ENCODE measurements at regions not wholly inside any gene's neighbourhood (a gene's known extent, or its start where the extent isn't known, plus 50 kb on each side); places are given as distances from the start of the nearest gene placed in this dataset.

DNA sequence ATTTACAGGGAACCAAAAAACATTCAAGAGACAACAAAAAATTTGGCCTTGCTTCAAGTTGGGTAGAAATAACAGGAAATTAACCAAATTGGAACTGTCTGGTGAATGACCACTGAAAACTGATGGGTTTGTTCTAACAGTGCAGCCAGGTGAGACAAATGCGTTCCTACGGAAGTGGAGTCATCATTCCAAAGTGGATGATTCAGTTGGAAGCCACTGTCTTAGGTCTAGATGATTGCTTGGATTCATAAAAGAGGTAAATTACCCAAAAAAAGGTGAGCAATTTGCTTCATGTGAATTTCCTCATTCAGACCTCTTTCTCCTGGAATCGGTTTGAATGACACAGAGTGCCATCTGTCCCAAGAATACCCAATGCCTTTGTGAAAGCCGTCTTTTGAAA lies 87.1 kb upstream of the IPO5 start:
- TF ChIP-seq, protein P1, sequence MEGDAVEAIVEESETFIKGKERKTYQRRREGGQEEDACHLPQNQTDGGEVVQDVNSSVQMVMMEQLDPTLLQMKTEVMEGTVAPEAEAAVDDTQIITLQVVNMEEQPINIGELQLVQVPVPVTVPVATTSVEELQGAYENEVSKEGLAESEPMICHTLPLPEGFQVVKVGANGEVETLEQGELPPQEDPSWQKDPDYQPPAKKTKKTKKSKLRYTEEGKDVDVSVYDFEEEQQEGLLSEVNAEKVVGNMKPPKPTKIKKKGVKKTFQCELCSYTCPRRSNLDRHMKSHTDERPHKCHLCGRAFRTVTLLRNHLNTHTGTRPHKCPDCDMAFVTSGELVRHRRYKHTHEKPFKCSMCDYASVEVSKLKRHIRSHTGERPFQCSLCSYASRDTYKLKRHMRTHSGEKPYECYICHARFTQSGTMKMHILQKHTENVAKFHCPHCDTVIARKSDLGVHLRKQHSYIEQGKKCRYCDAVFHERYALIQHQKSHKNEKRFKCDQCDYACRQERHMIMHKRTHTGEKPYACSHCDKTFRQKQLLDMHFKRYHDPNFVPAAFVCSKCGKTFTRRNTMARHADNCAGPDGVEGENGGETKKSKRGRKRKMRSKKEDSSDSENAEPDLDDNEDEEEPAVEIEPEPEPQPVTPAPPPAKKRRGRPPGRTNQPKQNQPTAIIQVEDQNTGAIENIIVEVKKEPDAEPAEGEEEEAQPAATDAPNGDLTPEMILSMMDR (IDR thresholded peaks at IDR 0.05; ENCODE audit: low read length, missing control alignments), result no peak
- DNase-seq (ENCODE audit: low read depth), result no peak
- H3K4me3 ChIP-seq (replicated peaks; ENCODE audit: low read depth, low read length), result no peak overlapping the region

DNA sequence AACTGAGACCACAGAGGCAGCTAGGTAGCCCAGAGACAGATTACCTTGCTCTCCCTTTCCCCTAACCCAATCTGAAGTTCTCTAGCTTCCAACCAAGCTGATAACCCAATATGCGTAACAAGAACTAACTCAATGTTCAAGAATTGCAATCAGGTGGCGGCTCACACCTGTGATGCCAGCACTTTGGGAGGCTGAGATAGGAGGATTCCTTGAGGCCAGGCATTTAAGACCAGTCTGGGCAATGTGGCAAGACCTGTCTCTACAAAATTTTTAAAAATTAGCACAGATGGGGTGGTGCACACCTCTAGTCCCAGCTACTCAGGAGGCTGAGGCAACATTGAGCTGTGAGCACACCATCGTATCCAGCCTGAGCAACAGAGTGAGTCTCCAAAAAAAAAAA lies 86.7 kb upstream of the IPO5 start:
- no peak overlapping the region for H3K4me3 ChIP-seq (replicated peaks; ENCODE audit: low read depth, low read length)
- TF ChIP-seq, protein P1 (IDR thresholded peaks at IDR 0.05; ENCODE audit: low read length, missing control alignments), result no peak
- DNase-seq (ENCODE audit: low read depth), result no peak

DNA sequence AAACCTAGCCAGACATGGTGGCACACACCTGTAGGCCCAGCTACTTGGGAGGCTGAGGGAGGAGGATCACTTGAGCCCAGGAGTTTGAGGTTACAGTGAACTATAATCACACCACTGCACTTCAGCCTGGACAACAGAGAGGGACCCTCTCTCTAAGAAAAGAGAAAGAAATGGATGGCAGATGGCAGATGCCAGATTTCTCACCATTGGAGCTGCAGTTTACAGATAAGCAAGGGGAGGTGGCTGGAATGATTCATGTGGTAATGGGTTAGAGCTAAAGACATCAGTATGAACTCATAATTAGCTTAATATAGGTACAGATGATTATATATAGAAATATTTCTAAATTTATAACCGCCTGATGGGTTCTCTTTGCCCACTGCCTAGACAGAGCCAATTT lies 80.1 kb upstream of the IPO5 start:
- H3K4me3 ChIP-seq (replicated peaks; ENCODE audit: low read depth, low read length), result no peak overlapping the region
- no peak for DNase-seq (ENCODE audit: low read depth)
- TF ChIP-seq, protein P1 (IDR thresholded peaks at IDR 0.05; ENCODE audit: low read length, missing control alignments), result no peak

DNA sequence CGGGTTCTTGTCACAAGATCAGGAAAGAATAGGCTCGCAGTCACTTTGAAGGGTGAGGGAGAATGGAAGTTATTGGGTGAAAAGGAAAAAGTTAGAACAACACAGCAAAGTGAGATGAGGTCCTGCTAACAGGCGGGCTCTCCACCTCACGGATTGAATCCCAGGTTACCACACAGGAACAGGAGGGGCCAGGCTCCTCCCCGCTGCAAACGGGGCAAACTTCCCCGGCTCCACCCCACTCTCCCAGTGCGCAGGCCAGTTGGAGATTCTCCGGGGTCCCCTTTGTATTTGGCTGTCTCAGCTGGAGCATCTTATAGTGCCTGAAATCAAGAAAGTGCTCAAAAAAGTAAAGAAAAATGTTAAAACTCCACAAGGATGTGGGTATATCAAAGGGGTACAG lies 78.3 kb upstream of the IPO5 start:
- TF ChIP-seq, protein P1 (IDR thresholded peaks at IDR 0.05; ENCODE audit: low read length, missing control alignments), result no peak
- no peak for DNase-seq (ENCODE audit: low read depth)
- no peak overlapping the region for H3K4me3 ChIP-seq (replicated peaks; ENCODE audit: low read depth, low read length)

DNA sequence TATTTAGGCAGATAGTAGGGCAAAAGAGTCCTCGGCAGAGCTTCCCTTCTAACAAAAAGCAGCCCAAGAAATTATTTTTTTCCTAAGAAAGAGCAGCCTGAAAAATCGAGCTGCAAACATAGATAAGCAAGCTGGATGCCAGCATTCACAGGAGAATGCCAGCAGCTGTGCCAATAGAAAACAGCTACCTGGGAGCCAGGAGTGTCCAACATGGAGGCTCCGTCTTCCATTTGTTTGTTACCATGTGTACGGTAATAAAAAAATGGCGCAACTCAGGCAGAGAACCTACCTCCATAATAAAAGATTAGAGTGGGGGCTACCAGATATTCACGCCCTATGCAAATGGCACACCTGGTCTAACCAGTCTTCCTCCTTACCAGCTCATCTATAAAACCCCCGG lies 77.6 kb upstream of the IPO5 start:
- no peak for DNase-seq (ENCODE audit: low read depth)
- TF ChIP-seq, protein P1 (IDR thresholded peaks at IDR 0.05; ENCODE audit: low read length, missing control alignments), result no peak
- H3K4me3 ChIP-seq (replicated peaks; ENCODE audit: low read depth, low read length), result no peak overlapping the region

DNA sequence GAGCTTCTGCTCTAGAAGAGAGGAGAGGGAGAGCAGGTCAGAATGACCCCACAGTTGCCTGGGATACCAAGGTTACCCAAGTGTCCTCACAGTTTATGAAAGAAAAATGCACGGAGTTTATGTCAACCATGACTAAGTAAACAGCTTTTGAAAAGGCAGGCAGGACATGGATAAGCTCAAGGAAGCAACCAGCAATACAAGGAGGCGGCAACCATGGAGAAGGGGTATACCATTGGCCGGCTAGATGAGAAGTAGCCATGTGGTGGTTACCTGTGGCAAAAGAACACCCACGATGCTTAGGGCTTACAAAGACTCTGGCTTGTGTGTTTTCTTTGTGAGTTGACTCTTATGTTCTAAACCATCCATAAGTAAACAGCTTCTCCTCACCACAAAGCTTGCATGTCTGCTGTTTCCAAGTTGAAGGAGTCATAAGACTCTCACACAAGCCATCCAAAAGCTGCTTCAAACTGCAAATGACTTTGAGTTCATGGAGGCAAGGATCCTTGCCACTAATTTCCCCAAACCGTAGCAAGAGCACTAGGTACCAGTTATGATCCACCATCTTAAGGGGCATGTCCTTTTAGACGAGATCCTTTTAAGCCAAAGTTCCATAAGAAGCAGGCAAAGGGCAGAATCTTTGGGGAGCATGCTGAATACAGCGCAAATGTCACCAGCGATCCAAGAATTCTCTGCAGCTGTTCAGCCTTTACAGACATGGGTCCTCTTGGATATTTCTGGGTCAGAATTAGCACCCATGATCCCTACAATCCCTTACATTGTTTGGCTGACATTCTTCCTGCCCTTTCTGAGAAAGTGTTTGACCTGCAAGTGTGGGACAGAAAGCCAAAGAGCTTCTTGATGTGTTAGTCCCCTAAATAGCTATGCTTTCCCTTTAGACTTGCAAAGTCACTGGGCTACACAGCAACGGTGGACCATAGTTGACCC lies 74.8 kb upstream of the IPO5 start:
- no peak for DNase-seq (ENCODE audit: low read depth)
- no peak overlapping the region for H3K4me3 ChIP-seq (replicated peaks; ENCODE audit: low read depth, low read length)
- TF ChIP-seq, protein P1 (IDR thresholded peaks at IDR 0.05; ENCODE audit: low read length, missing control alignments), result no peak
